ENCODE measurements at regions not wholly inside any gene's neighbourhood (a gene's known extent, or its start where the extent isn't known, plus 50 kb on each side); places are given as distances from the start of the nearest gene placed in this dataset.
"Not testable (repeated sequence)": the region's sequence is repeated elsewhere in the genome, so short reads cannot be mapped to it uniquely, and the experiment has no call there.

GRCh38 chr7:93799750-93800357 is 90.7 kb downstream of the TFPI2 start:
- peak; percentile 27 to 66 (median 51) for TF ChIP-seq CTCF (IDR thresholded peaks at IDR 0.05)
- no peak for TF ChIP-seq POLR2A (IDR thresholded peaks at IDR 0.05)
- intact Hi-C loops (cut with DNase I): loop anchor here in 1 of 2 donors (10.0 kb wide), 1 partner anchor 285 kb away; no protein-coding TSS in a partner anchor
- Histone ChIP-seq H3K4me3 (no peak overlapping the region), H3K27me3 (no peaks in the 10 kb centered on the region), H3K4me1 (replicated peaks in 1 of 2) (no peaks in the 10 kb centered on the region), H3K36me3 (replicated peaks in 1 of 2) (no peaks in the 10 kb centered on the region), H3K9me3 (replicated peaks in 1 of 3) (no peaks in the 10 kb centered on the region), H3K27ac (no peak overlapping the region)
- 51 to 59% (median 55%) methylated on average over 5 of the region's 5 CpGs for WGBS, 4 donors
- no peak for DNase-seq

- not testable (repeated sequence) for H3K27ac ChIP-seq
Observed at GRCh38 chr7:93793084-93793697, 97.4 kb downstream of the TFPI2 start.

GRCh38 chr7:93779115-93779514 is 111.4 kb downstream of the TFPI2 start:
- WGBS, 4 donors: 64 to 75% (median 74%) methylated on average over 3 of the region's 3 CpGs
- intact Hi-C loops (cut with DNase I): no loop called here
- no peaks in the 10 kb centered on the region for H3K9me3 ChIP-seq (replicated peaks in 1 of 3)
- no peaks in the 10 kb centered on the region for H3K4me1 ChIP-seq (replicated peaks in 1 of 2)
- no peak overlapping the region for H3K4me3 ChIP-seq
- H3K27ac ChIP-seq: no peak overlapping the region
- TF ChIP-seq CTCF (IDR thresholded peaks at IDR 0.05) (no peak), POLR2A (IDR thresholded peaks at IDR 0.05) (no peak)
- DNase-seq: no peak
- H3K27me3 ChIP-seq: peaks cover 5% of the 10 kb centered on the region
- no peaks in the 10 kb centered on the region for H3K36me3 ChIP-seq (replicated peaks in 1 of 2)

More at GRCh38 chr7:93793084-93793697, 97.4 kb downstream of the TFPI2 start:
- H3K27me3 ChIP-seq; H3K4me3 ChIP-seq; H3K9me3 ChIP-seq (replicated peaks in 1 of 3); H3K4me1 ChIP-seq (replicated peaks in 1 of 2); H3K36me3 ChIP-seq (replicated peaks in 1 of 2); intact Hi-C loops (cut with DNase I); DNase-seq: not testable (repeated sequence)
- 87 to 94% (median 92%) methylated on average over 15 to 25 of the region's 33 CpGs for WGBS, 4 donors

- WGBS, 4 donors: 76 to 84% (median 82%) methylated on average over 4 of the region's 4 CpGs
- intact Hi-C loops (cut with DNase I): no loop called here
- TF ChIP-seq CTCF (IDR thresholded peaks at IDR 0.05) (no peak), POLR2A (IDR thresholded peaks at IDR 0.05) (no peak)
Observed at GRCh38 chr7:93778384-93778783, 112.2 kb downstream of the TFPI2 start.

GRCh38 chr7:93773446-93773845 is 117.1 kb downstream of the TFPI2 start:
- H3K4me3 ChIP-seq: no peak overlapping the region
- H3K9me3 ChIP-seq (replicated peaks in 1 of 3): no peaks in the 10 kb centered on the region
- no peaks in the 10 kb centered on the region for H3K4me1 ChIP-seq (replicated peaks in 1 of 2)
- TF ChIP-seq POLR2A (IDR thresholded peaks at IDR 0.05) (no peak), CTCF (IDR thresholded peaks at IDR 0.05) (no peak)
- DNase-seq: no peak
- intact Hi-C loops (cut with DNase I): no loop called here
- 17 to 35% (median 33%) methylated on average over 1 of the region's 1 CpG for WGBS, 4 donors
- H3K27me3 ChIP-seq: peaks cover 5% of the 10 kb centered on the region
- no peak overlapping the region for H3K27ac ChIP-seq
- H3K36me3 ChIP-seq (replicated peaks in 1 of 2): no peaks in the 10 kb centered on the region

More at GRCh38 chr7:93778384-93778783, 112.2 kb downstream of the TFPI2 start:
- H3K4me3 ChIP-seq: no peak overlapping the region
- H3K9me3 ChIP-seq (replicated peaks in 1 of 3): no peaks in the 10 kb centered on the region
- H3K27ac ChIP-seq: no peak overlapping the region
- H3K27me3 ChIP-seq: peaks cover 5% of the 10 kb centered on the region
- H3K36me3 ChIP-seq (replicated peaks in 1 of 2): no peaks in the 10 kb centered on the region
- no peak for DNase-seq
- H3K4me1 ChIP-seq (replicated peaks in 1 of 2): no peaks in the 10 kb centered on the region
